ENCODE measurements at regions not wholly inside any gene's neighbourhood (a gene's known extent, or its start where the extent isn't known, plus 50 kb on each side); places are given as distances from the start of the nearest gene placed in this dataset.

- no peak overlapping the region for H2AK5ac ChIP-seq (ENCODE audit: low read length, severe bottlenecking)
- no peaks in the 10 kb centered on the region for H3K36me3 ChIP-seq (ENCODE audit: control insufficient read depth in 1 of 2, insufficient read depth in 2 of 2, low read depth in 1 of 2, low read length in 2 of 2)
- H3K27ac ChIP-seq (ENCODE audit: low read length, poor library complexity, severe bottlenecking): no peak overlapping the region
- H2BK120ac ChIP-seq (ENCODE audit: low read depth, low read length): no peak overlapping the region
- no peak overlapping the region for H3K4ac ChIP-seq (ENCODE audit: low read depth in 1 of 2, low read length in 2 of 2)
- no peak overlapping the region for H2BK15ac ChIP-seq (ENCODE audit: low read depth, poor library complexity, severe bottlenecking)
- H3K14ac ChIP-seq (ENCODE audit: low read length in 2 of 2): no peak overlapping the region
- no peak overlapping the region for H4K91ac ChIP-seq (ENCODE audit: low read length)
- no peaks in the 10 kb centered on the region for H3K9me3 ChIP-seq (ENCODE audit: control insufficient read depth, low read length)
- no peak for DNase-seq
- H3K4me1 ChIP-seq (ENCODE audit: control insufficient read depth, insufficient read depth, low read depth, low read length): no peaks in the 10 kb centered on the region
- no peak overlapping the region for H3K9ac ChIP-seq (ENCODE audit: low read length)
- 88% methylated on average over 1 of the region's 2 CpGs for WGBS
- H3K4me2 ChIP-seq (ENCODE audit: low read length, poor library complexity, severe bottlenecking): no peak overlapping the region
- no peak overlapping the region for H4K8ac ChIP-seq (ENCODE audit: low read length)
- H2BK12ac ChIP-seq (ENCODE audit: low read length in 2 of 2): no peak overlapping the region
- H3K23ac ChIP-seq (ENCODE audit: low read length in 2 of 2): no peak overlapping the region
- no peaks in the 10 kb centered on the region for H3K27me3 ChIP-seq (ENCODE audit: control insufficient read depth in 1 of 2, insufficient read depth in 1 of 2, low read length in 2 of 2)
- no peak overlapping the region for H3K4me3 ChIP-seq (ENCODE audit: insufficient read depth in 1 of 2, low read depth in 1 of 2, low read length in 2 of 2)
- no peak overlapping the region for H3K18ac ChIP-seq (ENCODE audit: low read depth in 1 of 2, low read length in 2 of 2)
- no peak overlapping the region for H2BK5ac ChIP-seq (ENCODE audit: low read depth, low read length, poor library complexity, severe bottlenecking)
- no peaks in the 10 kb centered on the region for H3K79me1 ChIP-seq (replicated peaks; ENCODE audit: low read length, poor library complexity, severe bottlenecking)
- H2AFZ ChIP-seq (ENCODE audit: low read depth, low read length): no peak overlapping the region
Observed at GRCh38 chr21:19844334-19844733, 1153.9 kb upstream of the NCAM2 start.

- Histone ChIP-seq H3K4me1 (ENCODE audit: control insufficient read depth, insufficient read depth, low read depth, low read length) (no peaks in the 10 kb centered on the region), H3K23ac (ENCODE audit: low read length in 2 of 2) (no peak overlapping the region), H2AFZ (ENCODE audit: low read depth, low read length) (no peak overlapping the region), H3K18ac (ENCODE audit: low read depth in 1 of 2, low read length in 2 of 2) (no peak overlapping the region), H2AK5ac (ENCODE audit: low read length, severe bottlenecking) (no peak overlapping the region), H3K27me3 (ENCODE audit: control insufficient read depth in 1 of 2, insufficient read depth in 1 of 2, low read length in 2 of 2) (no peaks in the 10 kb centered on the region), H2BK15ac (ENCODE audit: low read depth, poor library complexity, severe bottlenecking) (no peak overlapping the region), H3K79me1 (replicated peaks; ENCODE audit: low read length, poor library complexity, severe bottlenecking) (no peaks in the 10 kb centered on the region), H2BK5ac (ENCODE audit: low read depth, low read length, poor library complexity, severe bottlenecking) (no peak overlapping the region), H3K9me3 (ENCODE audit: control insufficient read depth, low read length) (no peaks in the 10 kb centered on the region), H3K36me3 (ENCODE audit: control insufficient read depth in 1 of 2, insufficient read depth in 2 of 2, low read depth in 1 of 2, low read length in 2 of 2) (no peaks in the 10 kb centered on the region), H3K4me3 (ENCODE audit: insufficient read depth in 1 of 2, low read depth in 1 of 2, low read length in 2 of 2) (no peak overlapping the region), H3K9ac (ENCODE audit: low read length) (no peak overlapping the region), H2BK12ac (ENCODE audit: low read length in 2 of 2) (no peak overlapping the region), H3K4ac (ENCODE audit: low read depth in 1 of 2, low read length in 2 of 2) (no peak overlapping the region), H4K8ac (ENCODE audit: low read length) (no peak overlapping the region), H3K14ac (ENCODE audit: low read length in 2 of 2) (no peak overlapping the region), H3K4me2 (ENCODE audit: low read length, poor library complexity, severe bottlenecking) (no peak overlapping the region), H2BK120ac (ENCODE audit: low read depth, low read length) (no peak overlapping the region), H3K27ac (ENCODE audit: low read length, poor library complexity, severe bottlenecking) (no peak overlapping the region), H4K91ac (ENCODE audit: low read length) (no peak overlapping the region)
- WGBS: 100% methylated on average over 1 of the region's 1 CpG
- DNase-seq: no peak
Observed at GRCh38 chr21:19850157-19850556, 1148.1 kb upstream of the NCAM2 start.

- Histone ChIP-seq H2AFZ (ENCODE audit: low read depth, low read length) (no peak overlapping the region), H3K9me3 (ENCODE audit: control insufficient read depth, low read length) (no peaks in the 10 kb centered on the region), H3K14ac (ENCODE audit: low read length in 2 of 2) (no peak overlapping the region), H3K79me1 (replicated peaks; ENCODE audit: low read length, poor library complexity, severe bottlenecking) (no peaks in the 10 kb centered on the region), H3K36me3 (ENCODE audit: control insufficient read depth in 1 of 2, insufficient read depth in 2 of 2, low read depth in 1 of 2, low read length in 2 of 2) (no peaks in the 10 kb centered on the region), H3K4me1 (ENCODE audit: control insufficient read depth, insufficient read depth, low read depth, low read length) (no peaks in the 10 kb centered on the region), H3K4ac (ENCODE audit: low read depth in 1 of 2, low read length in 2 of 2) (no peak overlapping the region), H3K4me3 (ENCODE audit: insufficient read depth in 1 of 2, low read depth in 1 of 2, low read length in 2 of 2) (no peak overlapping the region), H4K8ac (ENCODE audit: low read length) (no peak overlapping the region), H4K91ac (ENCODE audit: low read length) (no peak overlapping the region), H3K27ac (ENCODE audit: low read length, poor library complexity, severe bottlenecking) (no peak overlapping the region), H3K4me2 (ENCODE audit: low read length, poor library complexity, severe bottlenecking) (no peak overlapping the region), H2BK120ac (ENCODE audit: low read depth, low read length) (no peak overlapping the region), H2BK12ac (ENCODE audit: low read length in 2 of 2) (no peak overlapping the region), H3K27me3 (ENCODE audit: control insufficient read depth in 1 of 2, insufficient read depth in 1 of 2, low read length in 2 of 2) (no peaks in the 10 kb centered on the region), H3K9ac (ENCODE audit: low read length) (no peak overlapping the region), H2BK15ac (ENCODE audit: low read depth, poor library complexity, severe bottlenecking) (no peak overlapping the region), H2BK5ac (ENCODE audit: low read depth, low read length, poor library complexity, severe bottlenecking) (no peak overlapping the region), H3K23ac (ENCODE audit: low read length in 2 of 2) (no peak overlapping the region), H2AK5ac (ENCODE audit: low read length, severe bottlenecking) (no peak overlapping the region), H3K18ac (ENCODE audit: low read depth in 1 of 2, low read length in 2 of 2) (no peak overlapping the region)
- DNase-seq: no peak
- 90% methylated on average over 7 of the region's 10 CpGs for WGBS
Observed at GRCh38 chr21:19853061-19853460, 1145.1 kb upstream of the NCAM2 start.

GRCh38 chr21:19853709-19854575 lies 1144.3 kb upstream of the NCAM2 start:
- H4K8ac ChIP-seq (ENCODE audit: low read length): no peak overlapping the region
- H3K23ac ChIP-seq (ENCODE audit: low read length in 2 of 2): no peak overlapping the region
- no peak overlapping the region for H4K91ac ChIP-seq (ENCODE audit: low read length)
- no peak overlapping the region for H3K4ac ChIP-seq (ENCODE audit: low read depth in 1 of 2, low read length in 2 of 2)
- no peak overlapping the region for H2BK15ac ChIP-seq (ENCODE audit: low read depth, poor library complexity, severe bottlenecking)
- no peak overlapping the region for H3K14ac ChIP-seq (ENCODE audit: low read length in 2 of 2)
- no peak overlapping the region for H3K4me3 ChIP-seq (ENCODE audit: insufficient read depth in 1 of 2, low read depth in 1 of 2, low read length in 2 of 2)
- no peaks in the 10 kb centered on the region for H3K4me1 ChIP-seq (ENCODE audit: control insufficient read depth, insufficient read depth, low read depth, low read length)
- no peak overlapping the region for H3K27ac ChIP-seq (ENCODE audit: low read length, poor library complexity, severe bottlenecking)
- H2BK120ac ChIP-seq (ENCODE audit: low read depth, low read length): no peak overlapping the region
- H3K27me3 ChIP-seq (ENCODE audit: control insufficient read depth in 1 of 2, insufficient read depth in 1 of 2, low read length in 2 of 2): no peaks in the 10 kb centered on the region
- WGBS: 69% methylated on average over 22 of the region's 22 CpGs
- H3K9ac ChIP-seq (ENCODE audit: low read length): no peak overlapping the region
- no peaks in the 10 kb centered on the region for H3K36me3 ChIP-seq (ENCODE audit: control insufficient read depth in 1 of 2, insufficient read depth in 2 of 2, low read depth in 1 of 2, low read length in 2 of 2)
- H2AK5ac ChIP-seq (ENCODE audit: low read length, severe bottlenecking): no peak overlapping the region
- H3K18ac ChIP-seq (ENCODE audit: low read depth in 1 of 2, low read length in 2 of 2): no peak overlapping the region
- peak overlapping the region; percentile 36 for H2AFZ ChIP-seq (ENCODE audit: low read depth, low read length)
- H3K9me3 ChIP-seq (ENCODE audit: control insufficient read depth, low read length): no peaks in the 10 kb centered on the region
- H3K4me2 ChIP-seq (ENCODE audit: low read length, poor library complexity, severe bottlenecking): no peak overlapping the region
- DNase-seq: no peak
- H2BK5ac ChIP-seq (ENCODE audit: low read depth, low read length, poor library complexity, severe bottlenecking): no peak overlapping the region
- no peak overlapping the region for H2BK12ac ChIP-seq (ENCODE audit: low read length in 2 of 2)
- H3K79me1 ChIP-seq (replicated peaks; ENCODE audit: low read length, poor library complexity, severe bottlenecking): no peaks in the 10 kb centered on the region

Data from mesenchymal stem cell (in vitro differentiated cells and primary cell).